ENCODE measurements at regions not wholly inside any gene's neighbourhood (a gene's known extent, or its start where the extent isn't known, plus 50 kb on each side); places are given as distances from the start of the nearest gene placed in this dataset.

GRCh38 chr3:15982667-15983196 lies 185.0 kb upstream of the ANKRD28 start:
- no peaks in the 10 kb centered on the region for H3K9me1 ChIP-seq (replicated peaks; ENCODE audit: control insufficient read depth, extremely low read depth, insufficient read depth, low read length)
- no peaks in the 10 kb centered on the region for H4K20me1 ChIP-seq (replicated peaks; ENCODE audit: control insufficient read depth, extremely low read depth, insufficient read depth, low read length)
- no peak overlapping the region for H3K4me2 ChIP-seq (ENCODE audit: insufficient read depth, low read length)
- no peaks in the 10 kb centered on the region for H3K36me3 ChIP-seq (ENCODE audit: control insufficient read depth in 2 of 2, extremely low read depth in 1 of 2, insufficient read depth in 2 of 2, low read length in 2 of 2)
- no peak overlapping the region for H3K9ac ChIP-seq (replicated peaks; ENCODE audit: extremely low read depth, insufficient read depth, low read length)
- no peaks in the 10 kb centered on the region for H3K4me1 ChIP-seq (ENCODE audit: control insufficient read depth, extremely low read depth, insufficient read depth, low read length)
- no peak for DNase-seq (ENCODE audit: low read depth, low spot score)
- POLR2A ChIA-PET = no interaction called here
- TF ChIP-seq MYC (IDR thresholded peaks at IDR 0.05; ENCODE audit: low read depth, low read length) (no peak), GATA2 (IDR thresholded peaks at IDR 0.05; ENCODE audit: insufficient read depth, insufficient read length, low read depth, low read length) (no peak), CTCF (IDR thresholded peaks at IDR 0.05; ENCODE audit: extremely low read depth in 1 of 2, insufficient read depth in 1 of 2, low read depth in 1 of 2, low read length in 2 of 2) (no peak), JUN (IDR thresholded peaks at IDR 0.05; ENCODE audit: borderline replicate concordance, insufficient read depth, insufficient read length, low read depth) (no peak), EZH2 (IDR thresholded peaks at IDR 0.05; ENCODE audit: borderline replicate concordance, low read depth, low read length, severe bottlenecking) (no peak), MAX (IDR thresholded peaks at IDR 0.05; ENCODE audit: insufficient read depth, insufficient read length) (no peak), FOS (IDR thresholded peaks at IDR 0.05; ENCODE audit: borderline replicate concordance, insufficient read depth, low read length) (no peak), POLR2AphosphoS5 (IDR thresholded peaks at IDR 0.05; ENCODE audit: insufficient read depth, low read depth, low read length) (no peak), POLR2A (IDR thresholded peaks at IDR 0.05; ENCODE audit: low read depth, low read length) (no peak)
- no peaks in the 10 kb centered on the region for H3K9me3 ChIP-seq (replicated peaks; ENCODE audit: control insufficient read depth, insufficient read depth, low read length)
- no TSS peak for BruUV-seq (replicated peaks)
- CTCF ChIA-PET = interaction anchor here (1.3 kb wide), 1 partner anchor 10 kb away, joined by 3 read pairs; no protein-coding TSS in a partner anchor
- dilution Hi-C loops (cut with MboI; ENCODE audit: extremely low pct_ligation_motif_present, low sequenced_read_pairs) = no loop called here
- H3K4me3 ChIP-seq (replicated peaks in 1 of 3; ENCODE audit: insufficient read depth in 1 of 3, low read depth in 1 of 3, low read length in 3 of 3) = no peak overlapping the region
- H2AFZ ChIP-seq (ENCODE audit: low read depth, low read length) = no peak overlapping the region
- H3K79me2 ChIP-seq (ENCODE audit: control insufficient read depth, insufficient read depth, low read length) = no peaks in the 10 kb centered on the region
- intact Hi-C loops (cut with micrococcal nuclease) = no loop called here
- peaks cover 2 to 4% of the 10 kb centered on the region in 2 experiments for H3K27me3 ChIP-seq (ENCODE audit: control insufficient read depth in 2 of 2, insufficient read depth in 2 of 2, low read length in 2 of 2)
- FAIRE-seq = no peak
- H3K27ac ChIP-seq (ENCODE audit: insufficient read depth, low read depth, low read length) = no peak overlapping the region

All from endothelial cell of umbilical vein (primary cell).